Heart left ventricle (tissue), 16 donors: ENCODE measurements at regions not wholly inside any gene's neighbourhood (a gene's known extent, or its start where the extent isn't known, plus 50 kb on each side); places are given as distances from the start of the nearest gene placed in this dataset.

Experiments used
- ATAC-seq, 4 donors: fragments of 200-7000 bp; cut with Tn5 transposase; one replicate each; pipeline ENCODE4 v1.9.1; 2020 to 2022; ENCODE audit warnings: moderate library complexity in 4 of 4, mild to moderate bottlenecking in 3 of 4, moderate number of reproducible peaks in 1 of 4
- DNase-seq, 5 donors: peaks; one replicate each; pipeline ENCODE4 v3.0.0-alpha.2; 2020
- H3K27ac ChIP-seq, 12 donors: fragments of 200-600 bp; sonication (generic) in 4 of 12; one replicate each; pipeline versions ENCODE4 v1.5.0 to v1.8.0; 2016 to 2022; ENCODE audit warnings: mild to moderate bottlenecking in 2 of 12
- H3K27me3 ChIP-seq, 9 donors: fragments of 200-600 bp; sonication (generic) in 2 of 9; one replicate each; pipeline versions ENCODE4 v1.5.1 to v1.8.0; 2016 to 2022; ENCODE audit warnings: mild to moderate bottlenecking in 3 of 9
- H3K36me3 ChIP-seq, 9 donors: fragments of 200-600 bp; sonication (generic) in 2 of 9; one replicate each; pipeline versions ENCODE4 v1.5.0 to v1.8.0; 2018 to 2022; ENCODE audit warnings: mild to moderate bottlenecking in 2 of 9
- H3K4me1 ChIP-seq, 12 donors: fragments of 200-600 bp; sonication (generic) in 4 of 12; one replicate each; pipeline versions ENCODE4 v1.5.0 to v1.8.0; 2016 to 2022; ENCODE audit warnings: mild to moderate bottlenecking in 3 of 12
- H3K4me3 ChIP-seq, 12 donors: fragments of 200-600 bp; sonication (generic) in 4 of 12; one replicate each; pipeline versions ENCODE4 v1.5.0 to v1.8.0; 2017 to 2022; ENCODE audit warnings: mild to moderate bottlenecking in 9 of 12, moderate library complexity in 4 of 12
- H3K9me3 ChIP-seq, 12 donors: fragments of 200-600 bp; sonication (generic) in 4 of 12; one replicate each; pipeline versions ENCODE4 v1.5.0 to v1.8.0; 2016 to 2022; ENCODE audit warnings: mild to moderate bottlenecking in 1 of 12
- POLR2A ChIP-seq, 2 donors: fragments of 450-650 bp; IDR thresholded peaks; one replicate each; pipeline ENCODE4 v1.6.1; 2017; ENCODE audit warnings: antibody characterized with exemption in 2 of 2, mild to moderate bottlenecking in 2 of 2, moderate library complexity in 2 of 2
- WGBS, 4 donors: extraction: QIAGEN DNeasy Blood & Tissue Kit in 2 of 4; methylation state at CpG; one replicate each; pipeline versions ENCODE4 v1.1.5 to v1.1.7; 2013 to 2018; 5-methylcytosine and 5-hydroxymethylcytosine counted together
- intact Hi-C, 10 donors: fragments of 100-400 bp; cut with DNase I; formaldehyde crosslinking; loops; one replicate each; pipeline versions ENCODE4 v1.11.1 to v1.14.2; 2022
- TF ChIP-seq, protein P1 (sequence below), 12 donors: fragments of 200-600 bp; sonication (generic) in 4 of 12; IDR thresholded peaks; one replicate each; pipeline versions ENCODE4 v1.5.0 to v1.8.0; 2018 to 2022; ENCODE audit warnings: antibody characterized with exemption in 12 of 12, mild to moderate bottlenecking in 5 of 12
- donor health status: ischemic (EF 13 %, LVEDD 7.1; RV severe dilation, severe dysfunction).
- donor health status: healthy with polysubstance abuse.
- donor health status: DM: no; HTN: yes; CAD: no.
- donor health status: DM: no; HTN: no; CAD: no.
- donor health status: ischemic (EF 25% LVEDD 6.9; RV normal size, moderate dysfunction).
- donor health status: ischemic (EF 25% LVEDD 5.7; RV mildly dilated, moderate dysfunction).
- donor health status: healthy.
- donor health status: DM: yes; HTN: yes; CAD: no.
- donor health status: ischemic (EF 35%, LVEDD 5.7; RV mildly dilated, moderate dysfunction).
- donor health status: nonischemic (EF 11% LVEDD 7.7; RV severe dilation, severe dysfunction).
- donor health status: DM: yes; HTN: yes; CAD: no.
- donor health status: PGD.
- donor health status: ischemic (EF 29% LVEDD 5.4; RV normal size, mild dysfunction).
- donor health status: nonischemic (EF 23%, LVEDD 6.1; RV moderate dilation, normal function).

DNA sequence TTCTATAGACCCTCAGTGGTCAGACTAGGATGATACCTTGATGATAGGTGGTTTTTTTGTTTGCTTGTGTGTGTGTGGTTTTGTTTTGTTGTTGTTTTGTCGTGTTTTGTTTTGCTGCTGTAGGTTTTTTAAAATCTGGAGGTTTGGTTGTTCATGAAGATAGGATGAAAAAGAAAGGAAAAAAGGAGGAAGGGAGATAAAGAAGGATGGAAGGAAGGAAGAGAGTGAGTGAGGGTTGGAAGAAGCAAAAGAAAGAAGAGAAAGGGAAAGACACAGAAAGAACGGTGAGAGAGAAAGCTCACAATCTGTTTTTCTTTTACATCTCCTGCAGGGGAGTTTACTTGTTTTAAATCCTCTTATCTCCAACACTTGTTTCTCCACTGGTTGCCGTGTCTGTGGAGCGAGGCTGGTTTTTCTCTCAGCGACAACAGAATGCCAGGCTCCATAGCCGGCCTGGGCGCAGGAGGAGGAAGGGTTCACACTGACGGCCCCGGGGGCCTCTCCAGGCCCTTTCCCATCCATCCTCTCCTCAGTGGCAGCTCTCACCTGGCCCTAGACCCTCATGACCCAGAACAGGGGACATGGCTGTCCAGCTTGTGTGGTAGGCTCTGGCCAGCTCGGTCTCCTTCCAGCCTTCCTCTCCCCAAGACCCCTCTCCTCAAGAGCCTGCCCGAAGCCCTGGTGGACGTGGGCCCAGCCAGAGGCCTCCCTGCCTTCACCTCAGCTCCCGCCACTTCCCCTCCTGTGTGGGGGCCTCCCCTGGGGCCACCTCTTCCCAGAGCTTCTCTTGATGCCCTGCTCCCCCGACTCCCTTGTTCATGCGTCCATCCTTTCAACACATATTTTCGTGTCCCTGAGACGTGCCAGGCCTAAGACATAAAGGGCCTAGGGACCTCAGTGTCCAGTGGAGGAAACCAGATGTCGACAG, 168.4 kb downstream of the VEGFA start:
- DNase-seq (no peak), ATAC-seq (peak in 1 of 4 donors; percentile 12)
- Histone ChIP-seq H3K9me3 (no peaks in the 10 kb centered on the region), H3K4me1 (peaks cover 0 to 13% (median 0%) of the 10 kb centered on the region in 12 donors), H3K27me3 (no peaks in the 10 kb centered on the region), H3K36me3 (no peaks in the 10 kb centered on the region), H3K27ac (no peak overlapping the region), H3K4me3 (no peak overlapping the region)
- 65 to 70% (median 67%) methylated on average over 18 of the region's 18 CpGs for WGBS, 4 donors
- TF ChIP-seq, protein P1, sequence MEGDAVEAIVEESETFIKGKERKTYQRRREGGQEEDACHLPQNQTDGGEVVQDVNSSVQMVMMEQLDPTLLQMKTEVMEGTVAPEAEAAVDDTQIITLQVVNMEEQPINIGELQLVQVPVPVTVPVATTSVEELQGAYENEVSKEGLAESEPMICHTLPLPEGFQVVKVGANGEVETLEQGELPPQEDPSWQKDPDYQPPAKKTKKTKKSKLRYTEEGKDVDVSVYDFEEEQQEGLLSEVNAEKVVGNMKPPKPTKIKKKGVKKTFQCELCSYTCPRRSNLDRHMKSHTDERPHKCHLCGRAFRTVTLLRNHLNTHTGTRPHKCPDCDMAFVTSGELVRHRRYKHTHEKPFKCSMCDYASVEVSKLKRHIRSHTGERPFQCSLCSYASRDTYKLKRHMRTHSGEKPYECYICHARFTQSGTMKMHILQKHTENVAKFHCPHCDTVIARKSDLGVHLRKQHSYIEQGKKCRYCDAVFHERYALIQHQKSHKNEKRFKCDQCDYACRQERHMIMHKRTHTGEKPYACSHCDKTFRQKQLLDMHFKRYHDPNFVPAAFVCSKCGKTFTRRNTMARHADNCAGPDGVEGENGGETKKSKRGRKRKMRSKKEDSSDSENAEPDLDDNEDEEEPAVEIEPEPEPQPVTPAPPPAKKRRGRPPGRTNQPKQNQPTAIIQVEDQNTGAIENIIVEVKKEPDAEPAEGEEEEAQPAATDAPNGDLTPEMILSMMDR (IDR thresholded peaks at IDR 0.05), result no peak
- TF ChIP-seq POLR2A (IDR thresholded peaks at IDR 0.05), result no peak
- intact Hi-C loops, result no loop called here

GRCh38 chr6:43937236-43938177, 167.5 kb downstream of the VEGFA start:
- no peak for TF ChIP-seq POLR2A (IDR thresholded peaks at IDR 0.05)
- TF ChIP-seq, protein P1 (IDR thresholded peaks at IDR 0.05), result no peak
- intact Hi-C loops, result no loop called here
- 46 to 54% (median 50%) methylated on average over 7 of the region's 7 CpGs for WGBS, 4 donors
- ATAC-seq, result peak in 3 of 4 donors; percentile 4 to 31 (median 22)
- no peak for DNase-seq
- H3K27me3 ChIP-seq, result no peaks in the 10 kb centered on the region
- H3K36me3 ChIP-seq, result no peaks in the 10 kb centered on the region
- H3K4me3 ChIP-seq, result no peak overlapping the region
- H3K27ac ChIP-seq, result no peak overlapping the region
- peaks cover 0 to 13% (median 0%) of the 10 kb centered on the region in 12 donors for H3K4me1 ChIP-seq
- no peaks in the 10 kb centered on the region for H3K9me3 ChIP-seq

DNA sequence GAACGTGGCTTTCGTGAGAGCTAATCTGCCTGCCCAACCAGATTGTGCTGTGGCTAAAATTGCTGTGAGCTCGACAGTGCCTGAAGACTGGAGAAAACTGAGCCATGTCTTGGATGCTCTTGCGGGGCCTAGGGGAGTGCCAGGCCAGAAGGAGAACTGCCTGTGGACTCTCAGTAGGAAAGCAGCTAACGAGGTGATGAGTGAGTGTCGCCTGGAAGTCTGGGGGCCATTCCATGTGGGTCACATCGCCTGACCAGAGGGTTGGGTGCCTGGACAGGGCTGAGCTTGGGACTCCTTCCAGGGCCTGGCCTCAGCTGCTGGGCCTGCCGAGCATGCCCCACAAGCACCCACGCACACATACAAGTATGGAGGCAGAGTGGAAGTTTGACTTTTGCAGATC, 166.5 kb downstream of the VEGFA start:
- Histone ChIP-seq H3K36me3 (no peaks in the 10 kb centered on the region), H3K9me3 (no peaks in the 10 kb centered on the region), H3K27ac (no peak overlapping the region), H3K4me3 (no peak overlapping the region), H3K27me3 (no peaks in the 10 kb centered on the region), H3K4me1 (peaks cover 0 to 13% (median 0%) of the 10 kb centered on the region in 12 donors)
- DNase-seq (no peak), ATAC-seq (no peak)
- no peak for TF ChIP-seq POLR2A (IDR thresholded peaks at IDR 0.05)
- TF ChIP-seq, protein P1 (IDR thresholded peaks at IDR 0.05), result no peak
- intact Hi-C loops, result no loop called here
- 58 to 69% (median 64%) methylated on average over 9 of the region's 9 CpGs for WGBS, 4 donors
